Colon (tissue), 2 donors: ENCODE measurements at regions not wholly inside any gene's neighbourhood (a gene's known extent, or its start where the extent isn't known, plus 50 kb on each side); places are given as distances from the start of the nearest gene placed in this dataset.
"Not testable (repeated sequence)": the region's sequence is repeated elsewhere in the genome, so short reads cannot be mapped to it uniquely, and the experiment has no call there.

Source experiments
- FAIRE-seq: peaks from 2 replicates; lab custom pipeline; 2012; peaks lifted over from hg19 to GRCh38; lab: Jason Lieb, UNC
- donor health status: control.
- donor health status: control.

DNA sequence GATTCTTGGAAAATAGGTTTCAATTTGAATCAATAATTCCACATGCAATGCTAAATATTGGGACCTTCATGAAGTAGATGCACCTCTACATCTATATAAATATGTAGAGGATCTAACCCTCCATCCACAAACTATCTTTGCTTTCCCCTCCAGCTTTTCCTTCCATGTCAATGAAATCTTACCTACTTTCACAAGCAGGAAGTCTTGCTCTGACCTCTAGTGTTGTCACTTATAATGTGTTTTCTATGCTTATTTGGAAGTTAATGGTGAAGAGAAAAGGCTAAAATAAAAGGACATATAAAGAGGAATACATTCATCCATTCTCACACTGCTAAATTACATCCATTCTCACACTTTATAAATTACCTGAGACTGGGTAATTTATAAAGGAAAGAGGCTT, 472.7 kb upstream of the DIAPH2 start:
- no peak for FAIRE-seq

DNA sequence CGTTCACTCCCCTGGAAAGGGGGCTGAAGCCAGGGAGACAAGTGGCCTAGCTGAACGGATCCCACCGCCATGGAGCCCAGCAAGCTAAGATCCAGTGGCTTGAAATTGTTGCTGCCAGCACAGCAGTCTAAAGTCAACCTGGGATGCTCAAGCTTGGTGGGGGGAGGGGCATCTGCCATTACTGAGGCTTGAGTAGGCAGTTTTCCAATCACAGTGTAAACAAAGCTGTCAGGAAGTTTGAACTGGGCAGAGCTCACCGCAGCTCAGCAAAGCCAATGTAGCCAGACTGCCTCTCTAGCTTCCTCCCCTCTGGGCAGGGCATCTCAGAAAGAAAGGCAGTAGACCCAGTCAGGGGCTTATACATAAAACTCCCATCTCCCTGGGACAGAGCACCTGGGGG, 470.0 kb upstream of the DIAPH2 start:
- not testable (repeated sequence) for FAIRE-seq

DNA sequence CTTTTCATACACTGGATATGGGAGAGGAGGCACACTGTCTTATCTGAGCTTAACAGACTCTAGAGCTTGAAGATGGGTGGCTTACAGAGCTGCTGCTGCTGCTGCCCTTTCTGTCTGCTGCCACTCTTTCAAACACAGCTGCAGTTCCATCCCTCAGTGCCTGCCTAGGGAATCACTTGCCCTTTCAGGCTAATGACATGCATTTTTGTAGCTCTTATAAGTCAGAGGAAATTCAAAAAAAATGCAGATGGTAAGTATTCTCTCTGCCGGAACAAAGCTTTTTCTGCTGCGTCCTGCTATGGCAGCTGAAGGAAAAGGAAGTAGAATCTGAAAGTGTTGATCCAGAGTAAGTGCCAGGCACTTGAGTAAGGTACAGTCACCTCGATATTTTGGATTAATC, 460.4 kb upstream of the DIAPH2 start:
- FAIRE-seq = no peak

DNA sequence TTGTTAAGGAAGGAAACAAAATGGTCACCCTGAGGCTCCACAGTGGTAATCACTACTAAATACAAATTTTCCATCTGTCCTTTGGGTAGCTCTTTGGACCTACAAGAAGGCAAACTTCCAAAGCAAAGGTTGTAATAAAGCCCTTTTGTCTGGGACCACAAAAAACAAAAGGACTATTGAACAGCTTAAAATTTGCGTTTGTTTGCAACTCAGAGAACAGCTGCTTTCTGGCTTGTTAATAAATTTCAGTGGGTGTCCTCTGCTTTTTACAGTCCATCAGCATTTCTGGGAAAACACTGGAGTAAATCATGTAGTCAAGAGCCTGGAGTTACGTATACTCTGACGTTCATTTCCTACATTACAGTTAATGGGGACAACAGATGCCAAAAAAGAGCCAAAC, 439.7 kb upstream of the DIAPH2 start:
- no peak for FAIRE-seq

DNA sequence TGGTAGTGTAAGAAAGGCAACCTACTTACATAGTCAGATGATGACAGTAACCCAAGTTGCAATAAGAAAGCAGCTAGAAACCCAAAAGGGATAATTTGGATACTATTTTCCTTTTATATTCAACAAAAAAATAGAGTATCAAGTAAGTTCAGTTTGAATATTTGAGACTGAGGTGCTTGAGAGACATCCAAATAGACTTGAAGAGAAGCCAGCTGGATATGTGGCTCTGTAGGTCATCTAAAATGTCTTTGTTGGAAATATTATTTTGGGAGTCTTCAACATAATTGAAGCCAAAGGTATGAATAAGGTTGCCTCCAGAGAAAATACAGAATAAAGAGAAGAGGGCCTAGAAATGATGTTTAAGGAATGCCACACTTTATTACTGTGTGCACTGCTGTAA, 438.2 kb upstream of the DIAPH2 start:
- FAIRE-seq = no peak
